ENCODE measurements at regions not wholly inside any gene's neighbourhood (a gene's known extent, or its start where the extent isn't known, plus 50 kb on each side); places are given as distances from the start of the nearest gene placed in this dataset.

GRCh38 chr1:214971071-214971470 lies 111.5 kb upstream of the KCNK2 start:
- TF ChIP-seq, protein P1, sequence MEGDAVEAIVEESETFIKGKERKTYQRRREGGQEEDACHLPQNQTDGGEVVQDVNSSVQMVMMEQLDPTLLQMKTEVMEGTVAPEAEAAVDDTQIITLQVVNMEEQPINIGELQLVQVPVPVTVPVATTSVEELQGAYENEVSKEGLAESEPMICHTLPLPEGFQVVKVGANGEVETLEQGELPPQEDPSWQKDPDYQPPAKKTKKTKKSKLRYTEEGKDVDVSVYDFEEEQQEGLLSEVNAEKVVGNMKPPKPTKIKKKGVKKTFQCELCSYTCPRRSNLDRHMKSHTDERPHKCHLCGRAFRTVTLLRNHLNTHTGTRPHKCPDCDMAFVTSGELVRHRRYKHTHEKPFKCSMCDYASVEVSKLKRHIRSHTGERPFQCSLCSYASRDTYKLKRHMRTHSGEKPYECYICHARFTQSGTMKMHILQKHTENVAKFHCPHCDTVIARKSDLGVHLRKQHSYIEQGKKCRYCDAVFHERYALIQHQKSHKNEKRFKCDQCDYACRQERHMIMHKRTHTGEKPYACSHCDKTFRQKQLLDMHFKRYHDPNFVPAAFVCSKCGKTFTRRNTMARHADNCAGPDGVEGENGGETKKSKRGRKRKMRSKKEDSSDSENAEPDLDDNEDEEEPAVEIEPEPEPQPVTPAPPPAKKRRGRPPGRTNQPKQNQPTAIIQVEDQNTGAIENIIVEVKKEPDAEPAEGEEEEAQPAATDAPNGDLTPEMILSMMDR (IDR thresholded peaks at IDR 0.05): no peak
- TF ChIP-seq POLR2A (IDR thresholded peaks at IDR 0.05): no peak
